GM19438 (cell line): ENCODE measurements at regions not wholly inside any gene's neighbourhood (a gene's known extent, or its start where the extent isn't known, plus 50 kb on each side); places are given as distances from the start of the nearest gene placed in this dataset.

Source experiments
- ATAC-seq: cut with Tn5 transposase; IDR thresholded peaks from one replicate; pipeline ENCODE4 v1.9.1; 2021; ENCODE audit warnings: low read depth; ENCODE audit not compliant: unreplicated experiment

- ATAC-seq: no peak
Observed at GRCh38 chr18:77969972-77970371, 720.3 kb downstream of the GALR1 start.

- ATAC-seq: no peak
Observed at GRCh38 chr18:77970814-77971213, 721.2 kb downstream of the GALR1 start.

GRCh38 chr18:77973745-77974144, 724.1 kb downstream of the GALR1 start:
- ATAC-seq: no peak

GRCh38 chr18:77974329-77974728, 724.7 kb downstream of the GALR1 start:
- no peak for ATAC-seq

- ATAC-seq: no peak
Observed at GRCh38 chr18:77977331-77977730, 727.7 kb downstream of the GALR1 start.

GRCh38 chr18:77980275-77980674, 730.6 kb downstream of the GALR1 start:
- no peak for ATAC-seq

- ATAC-seq: no peak
Observed at GRCh38 chr18:77981874-77982273, 732.2 kb downstream of the GALR1 start.

GRCh38 chr18:77983270-77983669, 733.6 kb downstream of the GALR1 start:
- ATAC-seq: no peak

- ATAC-seq: no peak
Observed at GRCh38 chr18:77984178-77984577, 734.5 kb downstream of the GALR1 start.

GRCh38 chr18:77984833-77985232, 735.2 kb downstream of the GALR1 start:
- ATAC-seq: no peak

GRCh38 chr18:77985526-77986281, 736.1 kb downstream of the GALR1 start:
- ATAC-seq: no peak

- ATAC-seq: no peak
Observed at GRCh38 chr18:77990131-77990530, 740.5 kb downstream of the GALR1 start.

GRCh38 chr18:77990901-77991300, 741.3 kb downstream of the GALR1 start:
- no peak for ATAC-seq

GRCh38 chr18:77992057-77992456, 742.4 kb downstream of the GALR1 start:
- ATAC-seq: no peak

- no peak for ATAC-seq
Observed at GRCh38 chr18:77993188-77993981, 743.7 kb downstream of the GALR1 start.

- ATAC-seq: no peak
Observed at GRCh38 chr18:77995593-77995992, 745.9 kb downstream of the GALR1 start.

GRCh38 chr18:77996737-77997136, 747.1 kb downstream of the GALR1 start:
- ATAC-seq: no peak

- no peak for ATAC-seq
Observed at GRCh38 chr18:78001811-78002210, 752.2 kb downstream of the GALR1 start.

- ATAC-seq: no peak
Observed at GRCh38 chr18:78006006-78006773, 756.5 kb downstream of the GALR1 start.

GRCh38 chr18:78006774-78007260, 757.2 kb downstream of the GALR1 start:
- ATAC-seq: no peak

- no peak for ATAC-seq
Observed at GRCh38 chr18:78010363-78010762, 760.7 kb downstream of the GALR1 start.
